ENCODE measurements at regions not wholly inside any gene's neighbourhood (a gene's known extent, or its start where the extent isn't known, plus 50 kb on each side); places are given as distances from the start of the nearest gene placed in this dataset.

GRCh38 chr9:113695440-113695851 is 180.7 kb upstream of the ZNF618 start:
- no peak for TF ChIP-seq CTCF (IDR thresholded peaks at IDR 0.05; ENCODE audit: insufficient read depth, low read depth, low read length)
- DNase-seq (ENCODE audit: low read depth): no peak
- H3K4me3 ChIP-seq (ENCODE audit: low read depth, low read length): no peak overlapping the region

- H3K4me3 ChIP-seq (ENCODE audit: low read depth, low read length): no peak overlapping the region
- no peak for DNase-seq (ENCODE audit: low read depth)
These were observed 180.2 kb upstream of the ZNF618 start for GRCh38 chr9:113695901-113696300.

GRCh38 chr9:113701774-113702755 is 174.0 kb upstream of the ZNF618 start:
- H3K4me3 ChIP-seq (ENCODE audit: low read depth, low read length): no peak overlapping the region
- TF ChIP-seq CTCF (IDR thresholded peaks at IDR 0.05; ENCODE audit: insufficient read depth, low read depth, low read length): no peak
- no peak for DNase-seq (ENCODE audit: low read depth)

More at GRCh38 chr9:113695901-113696300, 180.2 kb upstream of the ZNF618 start:
- no peak for TF ChIP-seq CTCF (IDR thresholded peaks at IDR 0.05; ENCODE audit: insufficient read depth, low read depth, low read length)

- TF ChIP-seq CTCF (IDR thresholded peaks at IDR 0.05; ENCODE audit: insufficient read depth, low read depth, low read length): no peak
- no peak overlapping the region for H3K4me3 ChIP-seq (ENCODE audit: low read depth, low read length)
- DNase-seq (ENCODE audit: low read depth): no peak
These were observed 170.7 kb upstream of the ZNF618 start for GRCh38 chr9:113705306-113705927.

- TF ChIP-seq CTCF (IDR thresholded peaks at IDR 0.05; ENCODE audit: insufficient read depth, low read depth, low read length): no peak
- no peak for DNase-seq (ENCODE audit: low read depth)
- no peak overlapping the region for H3K4me3 ChIP-seq (ENCODE audit: low read depth, low read length)
These were observed 170.1 kb upstream of the ZNF618 start for GRCh38 chr9:113705928-113706519.

GRCh38 chr9:113707953-113708695 is 168.0 kb upstream of the ZNF618 start:
- DNase-seq (ENCODE audit: low read depth): no peak
- TF ChIP-seq CTCF (IDR thresholded peaks at IDR 0.05; ENCODE audit: insufficient read depth, low read depth, low read length): no peak
- no peak overlapping the region for H3K4me3 ChIP-seq (ENCODE audit: low read depth, low read length)

Data from fibroblast of villous mesenchyme (primary cell).